DND-41 (cell line): ENCODE measurements at regions not wholly inside any gene's neighbourhood (a gene's known extent, or its start where the extent isn't known, plus 50 kb on each side); places are given as distances from the start of the nearest gene placed in this dataset.

Source experiments
- ATAC-seq: fragments of 200-7000 bp; cut with Tn5 transposase; 3 replicates; pipeline ENCODE4 v1.9.1; 2021; ENCODE audit warnings: low read depth; ENCODE audit not compliant: insufficient read depth
- DNase-seq: peaks from one replicate; pipeline ENCODE4 v3.0.0-alpha.2; 2020
- H2AFZ ChIP-seq: 2 replicates; pipeline ENCODE4 v1.6.0; 2012; ENCODE audit warnings: low read depth, low read length
- H3K27ac ChIP-seq: 2 replicates; pipeline ENCODE4 v1.5.1; 2012; ENCODE audit warnings: low read length, inconsistent platforms
- H3K27me3 ChIP-seq: fragments of 200-600 bp; sonication (generic); 2 replicates; pipeline ENCODE4 v1.6.0; 2012; ENCODE audit warnings: low read length, mild to moderate bottlenecking, inconsistent platforms; ENCODE audit not compliant: insufficient read depth, poor library complexity
- H3K36me3 ChIP-seq: 2 replicates; pipeline ENCODE4 v1.5.1; 2012; ENCODE audit warnings: low read length, inconsistent platforms; ENCODE audit not compliant: insufficient read depth
- H3K4me1 ChIP-seq: 2 replicates; pipeline ENCODE4 v1.5.1; 2012; ENCODE audit warnings: mild to moderate bottlenecking, low read length; ENCODE audit not compliant: insufficient read depth
- H3K4me2 ChIP-seq: 2 replicates; pipeline ENCODE4 v1.6.0; 2012; ENCODE audit warnings: mild to moderate bottlenecking, moderate library complexity, low read length, inconsistent platforms; ENCODE audit not compliant: insufficient read depth
- H3K4me3 ChIP-seq, 2 experiments: fragments of 200-600 bp in 1 of 2; shearing (Covaris generic) in 1 of 2; 2 replicates each; pipeline ENCODE4 v1.5.1; 2012 to 2016; ENCODE audit warnings: inconsistent platforms in 2 of 2, low read length in 2 of 2, mild to moderate bottlenecking in 2 of 2, low read depth in 1 of 2, moderate library complexity in 1 of 2
- H3K79me2 ChIP-seq: 2 replicates; pipeline ENCODE4 v1.6.0; 2012; ENCODE audit warnings: low read length, inconsistent platforms; ENCODE audit not compliant: insufficient read depth
- H3K9ac ChIP-seq: 2 replicates; pipeline ENCODE4 v1.6.0; 2012; ENCODE audit warnings: low read depth, mild to moderate bottlenecking, inconsistent platforms, low read length, moderate library complexity
- H3K9me3 ChIP-seq: 2 replicates; pipeline ENCODE4 v1.5.1; 2012; ENCODE audit warnings: low read length, moderate library complexity, mild to moderate bottlenecking, inconsistent platforms; ENCODE audit not compliant: insufficient read depth, severe bottlenecking
- H4K20me1 ChIP-seq: 2 replicates; pipeline ENCODE4 v1.6.0; 2012; ENCODE audit warnings: low read length; ENCODE audit not compliant: insufficient read depth
- EZH2 ChIP-seq: IDR thresholded peaks from 3 replicates; pipeline ENCODE4 v1.6.1; 2012; ENCODE audit warnings: borderline replicate concordance, low read depth, mild to moderate bottlenecking, moderate library complexity, low read length, inconsistent platforms; ENCODE audit not compliant: severe bottlenecking
- TF ChIP-seq, protein P1 (sequence below): IDR thresholded peaks from 2 replicates; pipeline ENCODE4 v1.5.1; 2012; ENCODE audit warnings: borderline replicate concordance, low read length, moderate library complexity, mild to moderate bottlenecking; ENCODE audit not compliant: poor library complexity, severe bottlenecking; ENCODE audit errors: extremely low read depth

DNA sequence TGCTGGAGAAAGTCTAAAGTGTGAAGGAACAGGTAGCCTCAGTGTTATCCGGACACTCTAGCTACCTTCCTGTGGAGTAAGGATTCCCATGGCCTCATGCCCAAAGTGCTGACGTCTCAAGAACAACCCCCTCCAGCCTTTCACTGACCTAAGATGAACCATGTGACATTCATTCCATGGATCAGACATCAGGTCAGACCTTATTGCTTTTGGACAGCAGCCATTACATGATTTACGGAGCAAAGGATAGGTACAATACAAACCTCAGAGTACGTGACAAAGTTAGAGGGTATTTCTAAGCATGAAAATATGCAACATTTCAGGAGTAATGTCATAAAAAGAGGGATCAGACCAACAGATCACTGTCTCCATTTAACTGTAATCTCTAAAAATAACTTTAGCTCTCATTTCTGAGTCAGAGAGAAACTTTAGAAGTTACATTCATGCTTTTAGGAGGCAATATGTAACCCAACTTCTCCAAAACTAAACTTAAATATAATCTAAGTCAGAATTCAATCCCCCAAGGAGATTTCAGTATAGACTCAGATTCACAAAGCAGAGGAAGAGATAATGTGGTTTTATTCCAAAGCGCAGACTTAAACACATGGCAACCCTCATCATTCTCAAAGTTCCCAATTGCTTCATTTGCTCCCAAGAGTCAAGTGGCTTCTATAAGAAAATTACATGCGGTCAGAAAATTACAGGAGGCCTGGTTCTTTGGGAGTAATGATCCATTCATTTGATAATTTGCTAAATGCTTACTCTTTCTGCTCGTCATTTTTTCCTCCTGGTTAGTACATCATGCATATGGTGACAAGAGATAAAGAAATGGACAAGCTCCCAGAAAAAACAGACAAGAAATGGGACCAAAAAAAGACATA, 280.4 kb downstream of the SETD4 start:
- Histone ChIP-seq H3K27ac (no peak overlapping the region), H3K79me2 (no peaks in the 10 kb centered on the region), H3K4me2 (no peak overlapping the region), H3K27me3 (no peaks in the 10 kb centered on the region), H3K4me3 (no peak overlapping the region), H4K20me1 (no peaks in the 10 kb centered on the region), H3K9me3 (no peaks in the 10 kb centered on the region), H3K36me3 (no peaks in the 10 kb centered on the region), H3K4me1 (peaks cover 9% of the 10 kb centered on the region), H3K9ac (no peak overlapping the region), H2AFZ (no peak overlapping the region)
- ATAC-seq (no peak), DNase-seq (no peak)
- TF ChIP-seq, protein P1, sequence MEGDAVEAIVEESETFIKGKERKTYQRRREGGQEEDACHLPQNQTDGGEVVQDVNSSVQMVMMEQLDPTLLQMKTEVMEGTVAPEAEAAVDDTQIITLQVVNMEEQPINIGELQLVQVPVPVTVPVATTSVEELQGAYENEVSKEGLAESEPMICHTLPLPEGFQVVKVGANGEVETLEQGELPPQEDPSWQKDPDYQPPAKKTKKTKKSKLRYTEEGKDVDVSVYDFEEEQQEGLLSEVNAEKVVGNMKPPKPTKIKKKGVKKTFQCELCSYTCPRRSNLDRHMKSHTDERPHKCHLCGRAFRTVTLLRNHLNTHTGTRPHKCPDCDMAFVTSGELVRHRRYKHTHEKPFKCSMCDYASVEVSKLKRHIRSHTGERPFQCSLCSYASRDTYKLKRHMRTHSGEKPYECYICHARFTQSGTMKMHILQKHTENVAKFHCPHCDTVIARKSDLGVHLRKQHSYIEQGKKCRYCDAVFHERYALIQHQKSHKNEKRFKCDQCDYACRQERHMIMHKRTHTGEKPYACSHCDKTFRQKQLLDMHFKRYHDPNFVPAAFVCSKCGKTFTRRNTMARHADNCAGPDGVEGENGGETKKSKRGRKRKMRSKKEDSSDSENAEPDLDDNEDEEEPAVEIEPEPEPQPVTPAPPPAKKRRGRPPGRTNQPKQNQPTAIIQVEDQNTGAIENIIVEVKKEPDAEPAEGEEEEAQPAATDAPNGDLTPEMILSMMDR, result no peak
- no peak for TF ChIP-seq EZH2

DNA sequence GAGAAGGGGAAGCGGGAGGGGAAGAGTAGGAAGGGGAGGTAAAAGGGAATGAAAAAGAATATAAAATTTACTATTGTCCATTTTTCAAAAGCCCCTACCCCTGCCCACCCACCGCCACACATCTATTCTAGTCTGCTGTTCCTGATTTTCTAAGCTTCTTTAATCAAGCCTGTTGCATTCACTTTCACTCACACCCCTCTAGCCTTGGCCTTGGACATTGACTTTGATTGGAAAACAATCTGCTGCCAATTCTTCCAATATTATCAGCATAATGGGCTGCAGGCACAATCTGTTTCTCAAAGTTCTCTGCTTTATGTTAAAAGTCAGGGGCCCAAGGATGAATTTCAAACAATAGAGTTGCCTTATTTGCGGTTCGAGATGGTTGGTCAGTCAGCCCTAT, 281.2 kb downstream of the SETD4 start:
- Histone ChIP-seq H3K27ac (no peak overlapping the region), H3K4me1 (peaks cover 9% of the 10 kb centered on the region), H3K4me2 (no peak overlapping the region), H3K9ac (no peak overlapping the region), H3K79me2 (no peaks in the 10 kb centered on the region), H2AFZ (no peak overlapping the region), H3K4me3 (no peak overlapping the region), H3K27me3 (no peaks in the 10 kb centered on the region), H4K20me1 (no peaks in the 10 kb centered on the region), H3K9me3 (no peaks in the 10 kb centered on the region), H3K36me3 (no peaks in the 10 kb centered on the region)
- no peak for DNase-seq
- no peak for ATAC-seq
- TF ChIP-seq, protein P1, result no peak
- TF ChIP-seq EZH2, result no peak

DNA sequence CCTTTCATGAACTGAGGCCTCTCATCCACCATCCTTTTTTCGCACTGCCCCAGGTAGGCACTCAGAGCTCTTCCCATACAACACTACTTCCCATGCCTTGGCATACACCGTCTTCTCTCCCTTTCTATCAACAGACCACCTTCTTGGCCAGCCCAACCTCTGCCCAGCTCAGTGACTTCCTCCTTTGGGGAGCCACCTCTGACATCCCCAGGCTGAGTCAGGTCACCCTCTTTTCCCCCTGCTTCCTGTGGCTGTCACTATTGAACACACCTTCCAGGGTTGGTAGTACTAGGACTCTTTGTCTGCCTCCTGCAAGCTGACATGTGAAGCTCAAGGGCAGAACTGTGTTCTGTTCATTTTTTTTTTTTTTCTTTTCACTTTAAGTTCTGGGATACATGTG, 283.2 kb downstream of the SETD4 start:
- Histone ChIP-seq H3K9me3 (no peaks in the 10 kb centered on the region), H4K20me1 (no peaks in the 10 kb centered on the region), H2AFZ (no peak overlapping the region), H3K4me3 (no peak overlapping the region), H3K79me2 (no peaks in the 10 kb centered on the region), H3K36me3 (no peaks in the 10 kb centered on the region), H3K9ac (no peak overlapping the region), H3K27ac (no peak overlapping the region), H3K4me2 (no peak overlapping the region), H3K27me3 (no peaks in the 10 kb centered on the region), H3K4me1 (no peaks in the 10 kb centered on the region)
- no peak for DNase-seq
- no peak for ATAC-seq
- TF ChIP-seq, protein P1, result no peak
- TF ChIP-seq EZH2, result no peak
